ENCODE measurements at regions not wholly inside any gene's neighbourhood (a gene's known extent, or its start where the extent isn't known, plus 50 kb on each side); places are given as distances from the start of the nearest gene placed in this dataset.

GRCh38 chr6:145112711-145113148 is 622.6 kb downstream of the EPM2A start:
- POLR2A ChIA-PET = no interaction called here
- no peak for DNase-seq (ENCODE audit: extremely low spot score)
- CTCF ChIA-PET = interaction anchor here (0.6 kb wide), 1 partner anchor 547 kb away, joined by 6 read pairs; no protein-coding TSS in a partner anchor
- no peak for TF ChIP-seq ARNT (IDR thresholded peaks at IDR 0.05)
- TF ChIP-seq ZNF384 (IDR thresholded peaks at IDR 0.05) = no peak
- TF ChIP-seq BHLHE40 (IDR thresholded peaks at IDR 0.05; ENCODE audit: borderline replicate concordance) = no peak
- no peak for TF ChIP-seq TARDBP (IDR thresholded peaks at IDR 0.05)
- no peak for TF ChIP-seq L3MBTL2 (conservative IDR thresholded peaks at IDR 0.05)
- TF ChIP-seq FOXK2 (IDR thresholded peaks at IDR 0.05) = no peak
- no peak for TF ChIP-seq NFRKB (IDR thresholded peaks at IDR 0.05)
- no peak for TF ChIP-seq HDGF (IDR thresholded peaks at IDR 0.05; ENCODE audit: borderline replicate concordance)
- TF ChIP-seq FOXM1 (IDR thresholded peaks at IDR 0.05; ENCODE audit: borderline replicate concordance) = no peak
- TF ChIP-seq SP1 (IDR thresholded peaks at IDR 0.05) = no peak
- TF ChIP-seq PKNOX1 (IDR thresholded peaks at IDR 0.05) = no peak
- no peak for TF ChIP-seq ELF4 (IDR thresholded peaks at IDR 0.05)
- no peak for TF ChIP-seq CTBP1 (IDR thresholded peaks at IDR 0.05; ENCODE audit: borderline replicate concordance)
- no peak for TF ChIP-seq SUZ12 (IDR thresholded peaks at IDR 0.05)
- no peak for TF ChIP-seq FOXA1 (IDR thresholded peaks at IDR 0.05)
- TF ChIP-seq LEF1 (IDR thresholded peaks at IDR 0.05; ENCODE audit: borderline replicate concordance) = no peak

GRCh38 chr6:145115638-145116037 is 619.7 kb downstream of the EPM2A start:
- TF ChIP-seq TARDBP (IDR thresholded peaks at IDR 0.05) (no peak), HDGF (IDR thresholded peaks at IDR 0.05; ENCODE audit: borderline replicate concordance) (no peak), FOXM1 (IDR thresholded peaks at IDR 0.05; ENCODE audit: borderline replicate concordance) (no peak), LEF1 (IDR thresholded peaks at IDR 0.05; ENCODE audit: borderline replicate concordance) (no peak), NFRKB (IDR thresholded peaks at IDR 0.05) (no peak), CTBP1 (IDR thresholded peaks at IDR 0.05; ENCODE audit: borderline replicate concordance) (no peak), ARNT (IDR thresholded peaks at IDR 0.05) (no peak), ZNF384 (IDR thresholded peaks at IDR 0.05) (no peak), ELF4 (IDR thresholded peaks at IDR 0.05) (no peak), SUZ12 (IDR thresholded peaks at IDR 0.05) (no peak), FOXK2 (IDR thresholded peaks at IDR 0.05) (no peak), L3MBTL2 (conservative IDR thresholded peaks at IDR 0.05) (no peak), SP1 (IDR thresholded peaks at IDR 0.05) (no peak)
- ChIA-PET POLR2A (no interaction called here), CTCF (no interaction called here)
- no peak for DNase-seq (ENCODE audit: extremely low spot score)

- ChIA-PET POLR2A (no interaction called here), CTCF (no interaction called here)
- TF ChIP-seq FOXK2 (IDR thresholded peaks at IDR 0.05) = no peak
- TF ChIP-seq CTBP1 (IDR thresholded peaks at IDR 0.05; ENCODE audit: borderline replicate concordance) = no peak
- no peak for TF ChIP-seq NFRKB (IDR thresholded peaks at IDR 0.05)
- no peak for DNase-seq (ENCODE audit: extremely low spot score)
Observed at GRCh38 chr6:145116591-145117178, 618.6 kb downstream of the EPM2A start.

- no peak for DNase-seq (ENCODE audit: extremely low spot score)
- ChIA-PET CTCF (no interaction called here), POLR2A (no interaction called here)
- no peak for TF ChIP-seq PKNOX1 (IDR thresholded peaks at IDR 0.05)
Observed at GRCh38 chr6:145118224-145118623, 617.1 kb downstream of the EPM2A start.

- ChIA-PET POLR2A (no interaction called here), CTCF (no interaction called here)
- no peak for DNase-seq (ENCODE audit: extremely low spot score)
- TF ChIP-seq ELF4 (IDR thresholded peaks at IDR 0.05) (no peak), SUZ12 (IDR thresholded peaks at IDR 0.05) (no peak), HDGF (IDR thresholded peaks at IDR 0.05; ENCODE audit: borderline replicate concordance) (no peak), NFRKB (IDR thresholded peaks at IDR 0.05) (no peak), BHLHE40 (IDR thresholded peaks at IDR 0.05; ENCODE audit: borderline replicate concordance) (no peak), SP1 (IDR thresholded peaks at IDR 0.05) (no peak), FOXA1 (IDR thresholded peaks at IDR 0.05) (no peak)
Observed at GRCh38 chr6:145119081-145119480, 616.2 kb downstream of the EPM2A start.

GRCh38 chr6:145132709-145133108 is 602.6 kb downstream of the EPM2A start:
- no peak for TF ChIP-seq SP1 (IDR thresholded peaks at IDR 0.05)
- no peak for TF ChIP-seq ARNT (IDR thresholded peaks at IDR 0.05)
- no peak for TF ChIP-seq FOXK2 (IDR thresholded peaks at IDR 0.05)
- no peak for TF ChIP-seq ELF4 (IDR thresholded peaks at IDR 0.05)
- TF ChIP-seq PKNOX1 (IDR thresholded peaks at IDR 0.05) = no peak
- no peak for TF ChIP-seq FOXM1 (IDR thresholded peaks at IDR 0.05; ENCODE audit: borderline replicate concordance)
- no peak for TF ChIP-seq NFRKB (IDR thresholded peaks at IDR 0.05)
- no peak for TF ChIP-seq CTBP1 (IDR thresholded peaks at IDR 0.05; ENCODE audit: borderline replicate concordance)
- TF ChIP-seq TARDBP (IDR thresholded peaks at IDR 0.05) = no peak
- TF ChIP-seq L3MBTL2 (conservative IDR thresholded peaks at IDR 0.05) = no peak
- no peak for TF ChIP-seq BHLHE40 (IDR thresholded peaks at IDR 0.05; ENCODE audit: borderline replicate concordance)
- no peak for TF ChIP-seq ZNF384 (IDR thresholded peaks at IDR 0.05)
- no peak for TF ChIP-seq LEF1 (IDR thresholded peaks at IDR 0.05; ENCODE audit: borderline replicate concordance)
- TF ChIP-seq FOXA1 (IDR thresholded peaks at IDR 0.05) = no peak
- TF ChIP-seq SUZ12 (IDR thresholded peaks at IDR 0.05) = no peak
- no peak for TF ChIP-seq HDGF (IDR thresholded peaks at IDR 0.05; ENCODE audit: borderline replicate concordance)
- ChIA-PET POLR2A (no interaction called here), CTCF (no interaction called here)
- DNase-seq (ENCODE audit: extremely low spot score) = no peak

- POLR2A ChIA-PET = no interaction called here
- CTCF ChIA-PET = no interaction called here
- TF ChIP-seq HDGF (IDR thresholded peaks at IDR 0.05; ENCODE audit: borderline replicate concordance) = no peak
- no peak for TF ChIP-seq ELF4 (IDR thresholded peaks at IDR 0.05)
- no peak for TF ChIP-seq CTBP1 (IDR thresholded peaks at IDR 0.05; ENCODE audit: borderline replicate concordance)
- TF ChIP-seq BHLHE40 (IDR thresholded peaks at IDR 0.05; ENCODE audit: borderline replicate concordance) = no peak
- TF ChIP-seq NFRKB (IDR thresholded peaks at IDR 0.05) = no peak
- TF ChIP-seq LEF1 (IDR thresholded peaks at IDR 0.05; ENCODE audit: borderline replicate concordance) = no peak
- TF ChIP-seq SUZ12 (IDR thresholded peaks at IDR 0.05) = no peak
- DNase-seq (ENCODE audit: extremely low spot score) = no peak
Observed at GRCh38 chr6:145135702-145136101, 599.6 kb downstream of the EPM2A start.
